M059J (cell line): ENCODE measurements at regions not wholly inside any gene's neighbourhood (a gene's known extent, or its start where the extent isn't known, plus 50 kb on each side); places are given as distances from the start of the nearest gene placed in this dataset.

Experiments used
- DNase-seq: peaks from one replicate; pipeline ENCODE4 v3.0.0-alpha.2; 2012; ENCODE audit warnings: low read depth

DNA sequence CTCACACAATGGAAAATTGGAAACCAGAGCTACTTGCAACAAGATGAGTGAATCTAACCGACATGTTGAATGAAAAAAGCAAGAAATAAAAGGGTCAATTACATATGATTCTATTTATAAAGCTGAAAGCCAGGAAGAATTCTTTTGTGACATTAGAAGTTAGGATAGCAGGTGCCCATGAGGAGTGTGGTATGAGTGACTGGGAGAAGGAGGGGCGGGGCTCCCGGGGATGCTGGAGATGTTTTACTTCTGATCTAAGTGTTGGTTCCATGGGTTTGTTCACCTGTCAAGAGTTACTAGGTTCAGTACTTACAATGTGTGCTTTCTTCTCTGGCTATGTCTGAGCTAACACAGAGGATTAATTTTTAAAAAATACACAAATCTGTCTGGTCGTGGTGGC is 60.8 kb downstream of the NSMCE3 start:
- no peak for DNase-seq

- peak; percentile 33 for DNase-seq
Observed at GRCh38 chr15:29208352-29208751, 61.3 kb downstream of the NSMCE3 start.

DNA sequence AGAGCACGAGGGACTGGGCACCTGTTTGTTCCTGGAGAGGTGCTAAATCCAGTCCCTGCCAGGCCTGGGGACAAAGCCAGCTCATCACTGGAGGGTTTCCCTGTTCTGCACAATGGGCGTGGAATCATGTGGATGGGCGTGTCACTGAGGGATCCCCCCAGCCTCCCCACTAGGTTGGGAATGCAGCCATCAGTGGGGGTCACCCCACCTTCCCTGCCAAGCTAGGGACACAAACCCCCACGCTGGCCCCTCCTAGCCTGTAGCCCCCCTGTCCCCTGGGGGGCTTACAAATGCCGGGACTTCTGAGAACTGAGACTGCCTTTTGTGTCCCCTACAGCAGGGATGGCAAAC is 61.9 kb downstream of the NSMCE3 start:
- DNase-seq = no peak

DNA sequence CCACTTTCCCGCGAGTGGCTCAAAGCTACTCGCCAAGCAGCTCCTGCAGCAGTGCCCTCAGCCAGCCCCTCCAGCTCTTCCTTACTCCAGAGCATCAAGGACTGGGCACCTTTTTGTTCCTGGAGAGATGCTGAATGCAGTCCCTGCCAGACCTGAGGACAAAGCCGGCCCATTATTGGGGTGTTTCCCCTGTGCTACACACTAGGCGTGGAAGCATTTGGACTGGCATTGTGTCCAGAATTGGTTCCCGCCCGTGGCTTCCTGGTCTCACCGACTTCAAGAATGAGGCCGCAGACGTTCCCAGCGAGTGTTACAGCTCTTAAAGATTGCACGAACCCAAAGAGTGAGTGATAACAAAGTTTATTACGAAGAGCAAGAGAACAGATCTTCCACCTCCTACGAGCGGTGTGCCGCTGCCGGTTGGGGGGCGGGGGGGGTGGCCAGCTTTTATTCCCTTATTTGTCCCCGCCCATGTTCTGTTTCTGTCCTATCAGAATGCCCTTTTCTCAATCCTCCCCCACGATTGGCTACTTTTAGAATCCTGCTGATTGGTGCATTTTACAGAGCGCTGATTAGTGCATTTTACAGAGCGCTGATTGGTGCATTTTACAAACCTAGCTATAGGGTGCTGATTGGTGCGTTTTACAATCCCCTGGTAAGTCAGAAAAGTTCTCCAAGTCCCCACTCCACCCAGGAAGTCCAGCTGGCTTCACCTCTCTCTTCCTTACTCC is 62.4 kb downstream of the NSMCE3 start:
- DNase-seq = no peak

- no peak for DNase-seq
Observed at GRCh38 chr15:29205186-29205585, 64.4 kb downstream of the NSMCE3 start.

- no peak for DNase-seq
Observed at GRCh38 chr15:29204369-29204755, 65.3 kb downstream of the NSMCE3 start.

- no peak for DNase-seq
Observed at GRCh38 chr15:29203718-29204368, 65.8 kb downstream of the NSMCE3 start.

DNA sequence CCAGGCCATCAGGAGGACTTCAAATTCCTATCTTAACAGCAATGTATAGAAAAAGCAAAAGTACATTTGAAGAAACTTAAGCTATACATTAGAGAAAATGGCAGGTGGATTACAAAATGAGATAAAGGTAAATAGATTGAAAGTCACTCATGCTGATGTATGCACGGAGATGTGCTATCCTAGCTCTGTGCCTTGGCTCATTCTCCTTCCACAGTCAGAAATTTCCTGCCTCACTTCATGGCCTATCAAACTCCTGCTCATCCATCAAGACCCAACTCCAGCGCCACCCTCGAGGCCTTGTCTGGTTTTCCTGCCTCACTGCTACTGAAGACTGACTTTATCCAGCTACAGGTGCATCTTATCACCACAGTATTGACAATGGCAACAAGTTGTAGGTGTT is 72.9 kb downstream of the NSMCE3 start:
- no peak for DNase-seq

DNA sequence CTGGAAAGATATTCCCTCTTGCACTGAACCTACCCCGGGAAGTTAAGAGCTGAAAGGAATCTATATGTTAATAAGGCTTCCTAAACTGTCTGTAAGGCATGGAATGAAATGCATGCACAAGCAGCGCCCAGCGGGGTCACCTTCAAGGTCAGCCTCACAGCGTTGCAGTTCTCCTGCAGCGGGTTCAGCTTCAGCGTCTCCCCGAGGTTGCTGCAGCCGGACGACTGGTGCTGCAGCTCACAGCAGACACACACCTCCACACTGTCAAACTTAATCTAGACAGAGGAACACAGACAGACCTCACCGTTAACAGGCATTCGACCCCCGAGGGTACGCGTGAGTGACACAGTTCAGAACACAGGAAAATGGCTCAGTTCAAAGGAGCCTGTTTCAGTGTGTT is 73.3 kb downstream of the NSMCE3 start:
- no peak for DNase-seq

GRCh38 chr15:29194866-29195265 is 74.8 kb downstream of the NSMCE3 start:
- no peak for DNase-seq

- peak; percentile 77 for DNase-seq
Observed at GRCh38 chr15:29183071-29183831, 86.4 kb downstream of the NSMCE3 start.

GRCh38 chr15:29182590-29182989 is 87.0 kb downstream of the NSMCE3 start:
- DNase-seq = no peak

DNA sequence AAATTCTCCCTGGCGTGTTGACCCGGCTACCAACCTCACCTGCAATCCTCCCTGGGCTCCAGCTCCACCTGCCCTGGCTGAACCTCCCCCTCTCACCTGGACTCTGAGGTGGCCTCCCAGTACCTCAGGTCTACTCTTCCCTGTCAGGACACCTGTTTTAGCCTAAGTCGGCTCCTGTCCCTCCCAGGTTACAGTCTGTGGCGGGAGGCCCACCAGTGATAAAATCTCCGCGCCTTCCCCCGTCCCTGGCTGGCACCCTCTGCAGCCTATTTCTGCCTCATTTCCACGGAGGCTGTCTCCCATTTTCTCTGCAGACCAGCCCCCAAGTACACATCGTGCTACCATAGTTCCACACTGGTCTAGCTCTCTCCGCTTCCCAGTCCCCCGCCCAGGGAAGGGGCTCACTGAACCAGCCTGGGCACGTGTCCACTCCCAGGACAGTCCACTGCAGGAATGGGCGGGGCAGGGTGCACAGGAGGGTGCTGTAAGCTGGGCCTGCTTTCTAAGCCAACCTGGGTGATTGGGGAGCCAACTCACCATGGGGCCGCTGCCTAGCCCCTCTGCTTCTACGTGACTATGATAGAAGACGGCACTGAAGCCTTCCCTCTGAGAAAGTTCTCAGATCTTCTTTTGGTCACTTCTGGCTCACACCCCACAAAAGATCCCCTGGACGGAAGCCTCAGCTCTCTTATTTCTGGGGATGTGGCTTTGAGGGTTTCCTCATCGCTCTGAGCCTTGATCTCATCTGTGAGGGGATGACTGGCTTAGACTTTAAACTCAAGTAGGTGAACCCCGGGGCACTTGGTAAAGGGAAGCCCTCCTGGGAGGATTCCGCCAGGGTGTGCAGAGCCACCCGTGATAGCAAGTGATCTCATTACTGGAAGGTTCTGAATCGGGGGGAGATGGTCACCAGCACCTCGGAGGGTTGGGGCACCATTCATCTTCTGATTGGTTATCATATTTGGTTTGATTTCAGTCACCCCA is 96.6 kb downstream of the NSMCE3 start:
- DNase-seq = no peak

DNA sequence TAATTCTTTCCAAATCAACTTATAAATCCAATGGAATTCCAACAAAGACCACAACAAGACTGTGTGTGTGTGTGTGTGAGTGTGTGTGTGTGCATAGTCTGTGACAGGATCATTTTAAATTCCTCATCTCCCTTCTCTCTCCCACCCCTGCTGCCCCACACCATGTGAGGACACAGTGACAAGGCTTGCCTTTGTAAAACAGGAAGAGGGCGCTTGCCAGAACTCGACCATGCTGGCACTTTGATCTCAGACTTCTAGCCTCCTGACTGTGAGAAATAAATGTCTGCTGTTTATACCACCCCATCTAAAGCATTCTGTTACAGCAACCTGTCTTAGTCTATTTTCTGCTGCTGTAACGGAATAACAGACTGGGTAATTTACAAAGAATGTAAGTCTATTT is 99.1 kb downstream of the NSMCE3 start:
- no peak for DNase-seq
